ENCODE measurements at regions not wholly inside any gene's neighbourhood (a gene's known extent, or its start where the extent isn't known, plus 50 kb on each side); places are given as distances from the start of the nearest gene placed in this dataset.

- no peak for DNase-seq
- H3K4me3 ChIP-seq (ENCODE audit: insufficient read depth, low read depth, low read length) = no peak overlapping the region
- H3K36me3 ChIP-seq (replicated peaks; ENCODE audit: control insufficient read depth, insufficient read depth, low read length) = no peaks in the 10 kb centered on the region
- no peaks in the 10 kb centered on the region; the same call in 1 of the 2 replicates for H3K27me3 ChIP-seq (ENCODE audit: control insufficient read depth, insufficient read depth, low read length)
These were observed 433.2 kb upstream of the GHITM start for GRCh38 chr10:83706120-83706519.

GRCh38 chr10:83706952-83707582, 432.2 kb upstream of the GHITM start:
- H3K27me3 ChIP-seq (ENCODE audit: control insufficient read depth, insufficient read depth, low read length) = no peaks in the 10 kb centered on the region; the same call in 1 of the 2 replicates
- DNase-seq = no peak
- no peak overlapping the region for H3K4me3 ChIP-seq (ENCODE audit: insufficient read depth, low read depth, low read length)
- no peaks in the 10 kb centered on the region for H3K36me3 ChIP-seq (replicated peaks; ENCODE audit: control insufficient read depth, insufficient read depth, low read length)

- Histone ChIP-seq H3K27me3 (ENCODE audit: control insufficient read depth, insufficient read depth, low read length) (no peaks in the 10 kb centered on the region), H3K4me3 (ENCODE audit: insufficient read depth, low read depth, low read length) (no peak overlapping the region), H3K36me3 (replicated peaks; ENCODE audit: control insufficient read depth, insufficient read depth, low read length) (no peaks in the 10 kb centered on the region)
- no peak for DNase-seq
These were observed 425.9 kb upstream of the GHITM start for GRCh38 chr10:83713423-83713822.

GRCh38 chr10:83723080-83723479, 416.2 kb upstream of the GHITM start:
- no peaks in the 10 kb centered on the region for H3K27me3 ChIP-seq (ENCODE audit: control insufficient read depth, insufficient read depth, low read length)
- H3K36me3 ChIP-seq (replicated peaks; ENCODE audit: control insufficient read depth, insufficient read depth, low read length) = no peaks in the 10 kb centered on the region
- DNase-seq = no peak
- H3K4me3 ChIP-seq (ENCODE audit: insufficient read depth, low read depth, low read length) = no peak overlapping the region

GRCh38 chr10:83724471-83725241, 414.7 kb upstream of the GHITM start:
- Histone ChIP-seq H3K4me3 (ENCODE audit: insufficient read depth, low read depth, low read length) (no peak overlapping the region), H3K36me3 (replicated peaks; ENCODE audit: control insufficient read depth, insufficient read depth, low read length) (no peaks in the 10 kb centered on the region), H3K27me3 (ENCODE audit: control insufficient read depth, insufficient read depth, low read length) (no peaks in the 10 kb centered on the region)
- no peak for DNase-seq

GRCh38 chr10:83725567-83725966, 413.7 kb upstream of the GHITM start:
- no peak for DNase-seq
- no peak overlapping the region for H3K4me3 ChIP-seq (ENCODE audit: insufficient read depth, low read depth, low read length)
- H3K36me3 ChIP-seq (replicated peaks; ENCODE audit: control insufficient read depth, insufficient read depth, low read length) = no peaks in the 10 kb centered on the region
- H3K27me3 ChIP-seq (ENCODE audit: control insufficient read depth, insufficient read depth, low read length) = no peaks in the 10 kb centered on the region

GRCh38 chr10:83734278-83734677, 405.0 kb upstream of the GHITM start:
- no peaks in the 10 kb centered on the region for H3K36me3 ChIP-seq (replicated peaks; ENCODE audit: control insufficient read depth, insufficient read depth, low read length)
- no peaks in the 10 kb centered on the region for H3K27me3 ChIP-seq (ENCODE audit: control insufficient read depth, insufficient read depth, low read length)
- no peak overlapping the region for H3K4me3 ChIP-seq (ENCODE audit: insufficient read depth, low read depth, low read length)
- no peak for DNase-seq

- no peak for DNase-seq
- H3K36me3 ChIP-seq (replicated peaks; ENCODE audit: control insufficient read depth, insufficient read depth, low read length) = no peaks in the 10 kb centered on the region
- no peaks in the 10 kb centered on the region for H3K27me3 ChIP-seq (ENCODE audit: control insufficient read depth, insufficient read depth, low read length)
- no peak overlapping the region for H3K4me3 ChIP-seq (ENCODE audit: insufficient read depth, low read depth, low read length)
These were observed 403.3 kb upstream of the GHITM start for GRCh38 chr10:83736008-83736407.

GRCh38 chr10:83750604-83751003, 388.7 kb upstream of the GHITM start:
- H3K4me3 ChIP-seq (ENCODE audit: insufficient read depth, low read depth, low read length) = no peak overlapping the region
- H3K36me3 ChIP-seq (replicated peaks; ENCODE audit: control insufficient read depth, insufficient read depth, low read length) = no peaks in the 10 kb centered on the region
- no peak for DNase-seq
- no peaks in the 10 kb centered on the region for H3K27me3 ChIP-seq (ENCODE audit: control insufficient read depth, insufficient read depth, low read length)

- Histone ChIP-seq H3K4me3 (ENCODE audit: insufficient read depth, low read depth, low read length) (no peak overlapping the region), H3K36me3 (replicated peaks; ENCODE audit: control insufficient read depth, insufficient read depth, low read length) (no peaks in the 10 kb centered on the region), H3K27me3 (ENCODE audit: control insufficient read depth, insufficient read depth, low read length) (peaks cover 2% of the 10 kb centered on the region; the same call in 1 of the 2 replicates)
- DNase-seq = no peak
These were observed 385.8 kb upstream of the GHITM start for GRCh38 chr10:83753490-83753889.

- no peak overlapping the region for H3K4me3 ChIP-seq (ENCODE audit: insufficient read depth, low read depth, low read length)
- DNase-seq = no peak
- no peaks in the 10 kb centered on the region for H3K36me3 ChIP-seq (replicated peaks; ENCODE audit: control insufficient read depth, insufficient read depth, low read length)
- H3K27me3 ChIP-seq (ENCODE audit: control insufficient read depth, insufficient read depth, low read length) = peaks cover 13% of the 10 kb centered on the region
These were observed 384.5 kb upstream of the GHITM start for GRCh38 chr10:83754857-83755256.

- DNase-seq = peak; percentile 21
- Histone ChIP-seq H3K27me3 (ENCODE audit: control insufficient read depth, insufficient read depth, low read length) (peaks cover 35% of the 10 kb centered on the region), H3K4me3 (ENCODE audit: insufficient read depth, low read depth, low read length) (no peak overlapping the region), H3K36me3 (replicated peaks; ENCODE audit: control insufficient read depth, insufficient read depth, low read length) (no peaks in the 10 kb centered on the region)
These were observed 379.2 kb upstream of the GHITM start for GRCh38 chr10:83760142-83760541.

- H3K27me3 ChIP-seq (ENCODE audit: control insufficient read depth, insufficient read depth, low read length) = peaks cover 24% of the 10 kb centered on the region
- H3K4me3 ChIP-seq (ENCODE audit: insufficient read depth, low read depth, low read length) = no peak overlapping the region
- H3K36me3 ChIP-seq (replicated peaks; ENCODE audit: control insufficient read depth, insufficient read depth, low read length) = no peaks in the 10 kb centered on the region
- DNase-seq = no peak
These were observed 374.6 kb upstream of the GHITM start for GRCh38 chr10:83764666-83765065.

- H3K4me3 ChIP-seq (ENCODE audit: insufficient read depth, low read depth, low read length) = no peak overlapping the region
These were observed 373.6 kb upstream of the GHITM start for GRCh38 chr10:83765731-83766130.

GRCh38 chr10:83769281-83769820, 370.0 kb upstream of the GHITM start:
- no peaks in the 10 kb centered on the region for H3K36me3 ChIP-seq (replicated peaks; ENCODE audit: control insufficient read depth, insufficient read depth, low read length)
- no peaks in the 10 kb centered on the region for H3K27me3 ChIP-seq (ENCODE audit: control insufficient read depth, insufficient read depth, low read length)
- no peak for DNase-seq
- H3K4me3 ChIP-seq (ENCODE audit: insufficient read depth, low read depth, low read length) = no peak overlapping the region

More at GRCh38 chr10:83765731-83766130, 373.6 kb upstream of the GHITM start:
- Histone ChIP-seq H3K27me3 (ENCODE audit: control insufficient read depth, insufficient read depth, low read length) (peaks cover 17% of the 10 kb centered on the region), H3K36me3 (replicated peaks; ENCODE audit: control insufficient read depth, insufficient read depth, low read length) (no peaks in the 10 kb centered on the region)
- DNase-seq = no peak
